ENCODE measurements at regions not wholly inside any gene's neighbourhood (a gene's known extent, or its start where the extent isn't known, plus 50 kb on each side); places are given as distances from the start of the nearest gene placed in this dataset.

- no peak for TF ChIP-seq POLR2A (IDR thresholded peaks at IDR 0.05)
- no peak for TF ChIP-seq CTCF (IDR thresholded peaks at IDR 0.05)
These were observed 141.5 kb downstream of the SATB1 start for GRCh38 chr3:18283680-18284079.
